LNCAP (cell line): ENCODE measurements at regions not wholly inside any gene's neighbourhood (a gene's known extent, or its start where the extent isn't known, plus 50 kb on each side); places are given as distances from the start of the nearest gene placed in this dataset.

Source experiments
- CTCF ChIP-seq: fragments of 450-650 bp; IDR thresholded peaks from 2 replicates; pipeline ENCODE4 v1.5.1; 2017; ENCODE audit warnings: mild to moderate bottlenecking

- TF ChIP-seq CTCF, result no peak
These were observed 414.4 kb downstream of the BRINP1 start for GRCh38 chr9:118954857-118955256.

GRCh38 chr9:118957585-118957984 is 411.6 kb downstream of the BRINP1 start:
- TF ChIP-seq CTCF, result no peak

DNA sequence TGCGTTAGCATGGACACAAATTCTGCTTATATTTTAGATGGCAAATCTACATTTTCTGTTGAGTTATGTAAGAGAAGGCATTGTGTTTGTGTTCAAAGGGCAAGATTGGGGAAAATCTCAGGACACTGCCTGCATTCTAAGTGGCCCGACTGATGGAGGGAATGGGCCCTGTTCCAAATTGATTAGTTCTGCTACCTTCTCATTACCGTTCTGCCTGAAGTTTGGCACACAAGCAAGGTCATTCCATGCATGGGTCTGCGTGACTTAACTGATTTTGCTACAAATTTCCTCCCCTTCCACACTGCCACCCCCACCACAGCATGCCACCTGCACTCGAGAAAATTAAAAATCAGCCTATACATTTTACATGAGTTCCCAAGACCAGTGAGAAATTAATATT is 409.9 kb downstream of the BRINP1 start:
- TF ChIP-seq CTCF, result no peak

GRCh38 chr9:118961857-118962256 is 407.4 kb downstream of the BRINP1 start:
- TF ChIP-seq CTCF, result no peak

GRCh38 chr9:118962426-118962825 is 406.8 kb downstream of the BRINP1 start:
- TF ChIP-seq CTCF, result no peak

- TF ChIP-seq CTCF, result no peak
These were observed 405.6 kb downstream of the BRINP1 start for GRCh38 chr9:118963674-118964073.

DNA sequence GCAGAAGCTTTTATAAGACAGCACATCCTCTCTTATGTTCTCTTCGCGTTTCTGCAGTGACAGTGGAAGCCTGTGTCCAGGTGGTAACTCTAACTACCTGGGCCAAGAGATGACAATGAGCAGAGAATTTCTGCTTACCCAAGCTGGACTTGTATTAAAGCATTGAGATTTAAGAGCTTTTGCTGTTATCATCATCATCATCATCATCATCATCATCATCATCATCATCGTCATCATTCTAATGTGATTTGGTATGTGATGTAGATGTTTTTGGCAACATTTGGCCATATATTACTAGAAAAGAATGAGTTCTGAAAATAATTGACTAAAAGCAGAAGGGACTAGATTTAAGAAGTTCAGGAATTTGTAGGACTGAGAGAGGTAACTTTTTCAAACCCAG is 401.3 kb downstream of the BRINP1 start:
- no peak for TF ChIP-seq CTCF

- no peak for TF ChIP-seq CTCF
These were observed 393.5 kb downstream of the BRINP1 start for GRCh38 chr9:118975736-118976135.
